ENCODE measurements at regions not wholly inside any gene's neighbourhood (a gene's known extent, or its start where the extent isn't known, plus 50 kb on each side); places are given as distances from the start of the nearest gene placed in this dataset.

DNA sequence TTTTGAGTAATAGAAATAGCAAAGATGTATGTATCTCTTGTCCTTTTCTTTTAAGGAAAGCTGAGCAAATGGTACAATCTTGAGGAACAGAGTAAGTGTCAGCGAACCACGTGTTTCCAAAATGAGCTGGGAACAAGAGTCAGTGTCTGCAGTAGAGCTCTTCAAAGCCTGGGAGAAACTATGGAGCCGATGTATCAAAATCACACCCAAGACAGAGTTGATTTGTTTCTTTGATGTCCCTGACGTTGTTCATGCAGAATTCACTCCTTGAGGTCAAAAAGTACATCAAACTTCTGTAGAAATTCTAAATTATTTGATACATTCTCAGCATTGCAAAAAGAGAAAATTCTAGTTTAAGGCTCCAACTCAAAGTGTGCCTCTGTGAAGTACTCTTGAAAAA lies 216.5 kb downstream of the SKIDA1 start:
- H3K4me3 ChIP-seq (ENCODE audit: insufficient read depth, low read depth, low read length), result no peak overlapping the region
- DNase-seq, result no peak
- no peaks in the 10 kb centered on the region for H3K27me3 ChIP-seq (ENCODE audit: control insufficient read depth, insufficient read depth, low read length)
- H3K36me3 ChIP-seq (replicated peaks; ENCODE audit: control insufficient read depth, insufficient read depth, low read length), result no peaks in the 10 kb centered on the region

DNA sequence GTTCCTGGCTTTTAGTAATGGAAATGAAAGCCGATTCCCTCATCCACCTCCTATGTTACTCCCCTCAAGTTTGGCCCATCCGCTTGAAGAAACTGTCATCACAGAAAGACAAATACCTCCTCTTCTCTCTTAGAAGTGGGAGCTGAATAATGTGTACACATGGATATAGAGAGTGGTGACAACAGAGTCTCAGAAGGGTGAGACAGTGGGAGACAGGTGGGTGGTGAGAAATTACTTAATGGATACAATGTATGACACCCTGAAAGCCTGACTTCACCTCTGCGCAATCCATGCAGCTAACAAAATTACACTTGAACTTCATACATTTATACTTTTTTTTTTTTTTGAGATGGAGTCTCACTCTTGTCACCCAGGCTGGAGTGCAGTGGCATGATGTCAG lies 217.5 kb downstream of the SKIDA1 start:
- no peak for DNase-seq
- Histone ChIP-seq H3K4me3 (ENCODE audit: insufficient read depth, low read depth, low read length) (no peak overlapping the region), H3K27me3 (ENCODE audit: control insufficient read depth, insufficient read depth, low read length) (no peaks in the 10 kb centered on the region), H3K36me3 (replicated peaks; ENCODE audit: control insufficient read depth, insufficient read depth, low read length) (no peaks in the 10 kb centered on the region)

DNA sequence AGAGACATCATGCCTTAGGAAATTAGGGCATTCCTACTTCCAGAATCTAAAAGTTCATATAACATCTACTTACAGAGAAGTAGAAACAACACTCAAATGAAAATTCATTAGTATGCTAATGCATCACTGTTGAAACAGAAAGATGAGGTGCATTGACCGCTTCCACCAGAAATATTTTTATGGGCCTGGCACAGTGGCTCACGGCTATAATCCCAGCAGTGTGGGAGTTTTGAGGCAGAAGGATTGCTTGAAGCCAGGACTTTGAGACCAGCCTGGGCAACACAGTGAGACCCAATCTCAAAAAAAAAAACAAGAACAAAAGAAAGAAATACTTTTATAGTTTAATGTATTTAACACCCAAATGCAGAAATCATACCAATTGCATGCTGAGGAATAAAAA lies 220.9 kb downstream of the SKIDA1 start:
- DNase-seq, result no peak
- H3K4me3 ChIP-seq (ENCODE audit: insufficient read depth, low read depth, low read length), result no peak overlapping the region
- no peaks in the 10 kb centered on the region for H3K36me3 ChIP-seq (replicated peaks; ENCODE audit: control insufficient read depth, insufficient read depth, low read length)
- no peaks in the 10 kb centered on the region for H3K27me3 ChIP-seq (ENCODE audit: control insufficient read depth, insufficient read depth, low read length)

DNA sequence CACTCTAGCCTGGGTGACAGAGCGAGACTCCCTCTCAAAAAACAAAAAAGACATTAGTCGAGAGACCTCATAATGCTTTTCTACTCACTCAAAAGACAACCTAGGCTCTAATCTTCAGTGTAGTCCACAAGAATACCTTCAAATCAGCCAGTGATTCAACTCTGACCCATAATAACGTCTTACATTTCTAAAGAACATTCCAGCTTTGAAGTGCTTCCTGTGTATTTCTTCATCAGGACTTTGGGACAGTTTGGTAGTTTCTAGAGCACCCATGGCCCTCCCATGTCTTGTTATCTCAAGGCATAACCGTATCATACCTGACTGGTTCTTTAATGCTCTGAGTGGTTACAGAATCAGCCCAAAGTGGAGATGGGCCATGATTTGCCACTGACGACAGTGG lies 221.3 kb downstream of the SKIDA1 start:
- Histone ChIP-seq H3K27me3 (ENCODE audit: control insufficient read depth, insufficient read depth, low read length) (no peaks in the 10 kb centered on the region), H3K36me3 (replicated peaks; ENCODE audit: control insufficient read depth, insufficient read depth, low read length) (no peaks in the 10 kb centered on the region), H3K4me3 (ENCODE audit: insufficient read depth, low read depth, low read length) (no peak overlapping the region)
- DNase-seq, result no peak

DNA sequence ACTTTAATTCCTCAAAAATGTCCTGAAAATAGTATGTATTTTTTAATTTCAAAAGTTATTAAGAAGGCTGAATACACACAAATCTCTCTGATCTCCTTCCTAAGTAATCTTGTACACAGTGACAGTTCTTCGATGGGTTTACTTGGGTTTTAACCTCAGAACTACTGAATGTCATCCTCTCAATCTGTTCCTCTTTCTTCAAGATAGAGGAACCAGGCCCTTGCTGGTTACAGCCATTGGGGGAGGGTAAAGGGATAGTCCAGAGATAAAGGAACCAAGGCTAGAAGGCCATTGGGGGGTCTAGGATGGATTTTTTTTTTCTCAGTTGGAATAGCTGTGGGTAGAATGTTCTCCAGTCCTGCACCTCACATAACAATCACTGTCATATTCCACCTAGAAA lies 224.9 kb downstream of the SKIDA1 start:
- DNase-seq, result no peak
- H3K4me3 ChIP-seq (ENCODE audit: insufficient read depth, low read depth, low read length), result no peak overlapping the region
- no peaks in the 10 kb centered on the region for H3K36me3 ChIP-seq (replicated peaks; ENCODE audit: control insufficient read depth, insufficient read depth, low read length)
- H3K27me3 ChIP-seq (ENCODE audit: control insufficient read depth, insufficient read depth, low read length), result no peaks in the 10 kb centered on the region

DNA sequence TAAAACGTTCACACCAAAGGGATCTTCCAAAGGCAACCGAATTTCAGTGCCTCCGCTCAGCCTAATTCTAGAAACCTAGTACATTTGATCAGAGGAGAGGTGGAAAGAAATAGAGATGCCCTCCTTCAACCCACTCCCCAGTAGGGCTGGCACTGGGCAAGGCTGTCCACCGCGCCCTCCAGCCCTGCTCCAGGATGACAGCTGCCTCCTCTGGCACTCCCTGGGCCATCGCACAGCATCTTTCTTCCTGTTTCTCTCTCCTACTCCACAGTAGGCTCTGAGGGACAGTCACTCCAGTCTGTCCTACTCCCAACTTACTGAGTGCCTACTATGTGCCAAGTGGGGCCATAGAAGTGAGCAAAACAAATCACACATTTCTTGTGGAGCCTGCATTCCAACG lies 226.2 kb downstream of the SKIDA1 start:
- DNase-seq, result no peak
- H3K36me3 ChIP-seq (replicated peaks; ENCODE audit: control insufficient read depth, insufficient read depth, low read length), result no peaks in the 10 kb centered on the region
- no peaks in the 10 kb centered on the region for H3K27me3 ChIP-seq (ENCODE audit: control insufficient read depth, insufficient read depth, low read length)
- no peak overlapping the region for H3K4me3 ChIP-seq (ENCODE audit: insufficient read depth, low read depth, low read length)

DNA sequence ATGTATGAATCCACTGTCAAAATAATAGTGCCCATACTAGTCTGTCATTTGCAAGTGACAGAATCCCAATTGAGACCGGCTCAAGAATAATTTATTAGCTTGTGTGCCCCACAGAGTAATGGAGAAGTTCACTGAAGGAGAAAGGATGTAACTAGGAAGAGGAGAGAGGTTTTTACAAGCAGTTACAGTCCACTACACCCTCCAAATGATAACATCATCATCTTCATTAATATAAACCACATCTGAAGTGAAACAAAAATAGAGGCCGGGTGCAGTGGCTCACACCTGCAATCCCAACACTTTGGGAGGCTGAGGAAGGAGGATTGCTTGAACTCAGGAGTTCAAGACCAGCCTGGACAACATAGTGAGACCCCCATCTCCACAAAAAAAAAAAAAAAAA lies 226.8 kb downstream of the SKIDA1 start:
- Histone ChIP-seq H3K27me3 (ENCODE audit: control insufficient read depth, insufficient read depth, low read length) (no peaks in the 10 kb centered on the region), H3K36me3 (replicated peaks; ENCODE audit: control insufficient read depth, insufficient read depth, low read length) (no peaks in the 10 kb centered on the region), H3K4me3 (ENCODE audit: insufficient read depth, low read depth, low read length) (no peak overlapping the region)
- DNase-seq, result no peak

DNA sequence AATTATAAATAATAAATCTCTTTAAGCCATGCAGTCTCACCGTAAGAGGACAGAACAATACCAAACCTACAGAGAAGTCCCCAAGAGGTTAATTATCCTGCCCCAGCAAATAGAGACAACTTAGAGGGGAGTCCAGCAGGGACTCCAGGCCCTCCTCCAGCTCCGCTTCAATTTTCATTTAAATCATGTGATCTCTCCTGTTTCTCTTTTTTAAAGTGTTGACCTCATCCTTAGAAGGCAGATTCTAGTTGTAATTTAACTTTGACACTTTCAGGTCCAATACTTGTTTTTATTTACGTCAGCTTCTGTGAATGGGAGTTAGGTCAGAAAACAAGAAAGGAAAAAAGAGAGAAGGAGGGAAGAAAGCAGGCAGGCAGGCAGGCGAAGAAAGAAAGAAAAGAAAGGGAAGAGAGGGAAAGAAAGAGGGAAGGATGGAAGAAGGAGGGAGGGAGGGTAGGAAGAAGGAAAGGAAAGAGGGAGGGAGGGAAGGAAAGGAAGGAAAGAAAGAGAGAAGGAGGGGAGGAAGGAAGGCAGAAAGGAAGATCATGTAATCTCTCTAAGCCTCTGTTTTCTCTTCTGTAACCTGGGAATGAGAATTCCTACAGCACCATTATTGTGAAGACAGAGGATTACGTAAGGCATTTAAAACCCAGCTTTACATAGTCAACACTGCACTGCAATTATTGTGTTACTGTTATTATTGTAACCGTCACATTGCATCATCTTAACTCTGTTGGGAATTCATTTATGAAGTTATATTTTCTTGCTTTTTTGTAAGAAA lies 227.7 kb downstream of the SKIDA1 start:
- H3K27me3 ChIP-seq (ENCODE audit: control insufficient read depth, insufficient read depth, low read length), result no peaks in the 10 kb centered on the region
- DNase-seq, result peak; percentile 56
- H3K36me3 ChIP-seq (replicated peaks; ENCODE audit: control insufficient read depth, insufficient read depth, low read length), result no peaks in the 10 kb centered on the region
- no peak overlapping the region for H3K4me3 ChIP-seq (ENCODE audit: insufficient read depth, low read depth, low read length)

DNA sequence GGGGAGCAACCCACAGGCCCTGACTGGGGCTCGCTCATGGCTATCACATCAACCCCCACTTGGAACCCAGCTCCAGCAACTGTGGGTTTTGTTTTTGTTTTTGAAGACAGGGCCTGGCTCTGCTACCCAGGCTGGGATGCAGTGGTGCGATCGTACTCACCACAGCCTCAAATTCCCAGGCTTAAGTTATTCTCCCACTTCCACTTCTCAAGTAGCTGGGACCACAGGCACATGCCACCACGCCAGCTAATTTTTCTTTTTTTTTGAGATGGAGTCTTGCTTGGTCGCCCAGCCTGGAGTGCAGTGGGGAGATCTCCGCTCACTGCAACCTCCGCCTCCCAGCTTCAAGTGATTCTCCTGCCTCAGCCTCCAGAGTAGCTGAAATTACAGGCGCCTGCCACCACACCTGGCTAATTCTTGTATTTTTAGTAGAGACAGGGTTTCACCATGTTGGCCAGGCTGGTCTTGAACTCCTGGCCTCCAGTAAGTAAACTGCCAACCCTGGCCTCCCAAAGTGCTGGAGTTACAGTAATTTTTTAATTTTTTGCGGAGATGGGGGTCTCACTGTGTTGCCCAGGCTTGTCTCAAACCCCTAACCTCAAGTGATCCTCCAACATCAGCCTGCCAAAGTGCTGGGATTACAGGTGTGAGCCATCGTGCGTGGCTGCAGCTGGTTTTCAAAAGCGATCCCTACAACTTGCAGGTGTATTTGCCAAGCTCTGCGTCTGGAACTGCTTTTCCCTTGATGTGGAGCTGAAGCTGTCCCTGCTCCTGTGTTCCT lies 228.7 kb downstream of the SKIDA1 start:
- DNase-seq, result no peak
- H3K27me3 ChIP-seq (ENCODE audit: control insufficient read depth, insufficient read depth, low read length), result no peaks in the 10 kb centered on the region
- no peak overlapping the region for H3K4me3 ChIP-seq (ENCODE audit: insufficient read depth, low read depth, low read length)
- no peaks in the 10 kb centered on the region for H3K36me3 ChIP-seq (replicated peaks; ENCODE audit: control insufficient read depth, insufficient read depth, low read length)

DNA sequence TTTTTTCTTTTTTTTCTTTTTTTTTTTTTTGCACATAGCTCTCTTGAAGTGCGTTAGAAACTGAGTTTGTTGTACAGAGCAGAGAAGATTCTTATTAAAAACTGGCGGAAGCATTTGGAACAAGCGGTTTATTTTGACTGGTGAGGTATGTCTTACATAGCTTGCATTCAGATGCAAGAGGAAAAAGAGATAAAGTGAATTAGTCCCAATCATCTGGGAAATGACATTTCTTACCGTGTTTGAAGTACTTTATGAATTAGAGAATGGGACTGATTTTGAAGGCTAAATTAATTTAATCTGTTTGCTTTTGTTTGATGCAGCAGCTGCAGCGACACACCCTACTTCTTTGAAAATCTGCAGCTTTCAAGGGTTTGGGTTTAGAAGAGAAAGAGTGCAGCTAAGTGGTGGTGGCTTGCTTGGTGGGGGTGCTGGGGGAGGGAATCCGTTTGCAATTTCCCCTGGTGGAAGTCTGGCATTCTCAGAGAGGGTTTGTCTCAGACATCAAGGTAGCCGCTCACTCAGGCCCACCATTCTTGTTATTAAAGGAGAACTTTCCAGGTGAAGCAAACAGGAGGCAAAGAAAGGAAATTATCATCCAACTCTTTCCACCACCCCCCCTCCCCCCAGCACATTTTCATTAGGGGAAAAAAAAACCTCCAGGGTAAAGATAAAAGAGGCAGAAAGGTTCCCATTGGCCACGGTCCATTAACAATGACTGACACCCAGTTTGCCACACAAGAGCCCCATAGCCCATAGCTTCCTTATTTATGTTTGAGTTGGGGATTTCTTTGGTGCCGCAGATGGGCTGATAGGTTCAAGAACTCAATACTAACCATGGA lies 231.7 kb downstream of the SKIDA1 start:
- H3K36me3 ChIP-seq (replicated peaks; ENCODE audit: control insufficient read depth, insufficient read depth, low read length), result no peaks in the 10 kb centered on the region; the same call in 1 of the 2 replicates
- peak; percentile 50 for DNase-seq
- H3K27me3 ChIP-seq (ENCODE audit: control insufficient read depth, insufficient read depth, low read length), result no peaks in the 10 kb centered on the region
- H3K4me3 ChIP-seq (ENCODE audit: insufficient read depth, low read depth, low read length), result no peak overlapping the region; the same call in 1 of the 2 replicates

DNA sequence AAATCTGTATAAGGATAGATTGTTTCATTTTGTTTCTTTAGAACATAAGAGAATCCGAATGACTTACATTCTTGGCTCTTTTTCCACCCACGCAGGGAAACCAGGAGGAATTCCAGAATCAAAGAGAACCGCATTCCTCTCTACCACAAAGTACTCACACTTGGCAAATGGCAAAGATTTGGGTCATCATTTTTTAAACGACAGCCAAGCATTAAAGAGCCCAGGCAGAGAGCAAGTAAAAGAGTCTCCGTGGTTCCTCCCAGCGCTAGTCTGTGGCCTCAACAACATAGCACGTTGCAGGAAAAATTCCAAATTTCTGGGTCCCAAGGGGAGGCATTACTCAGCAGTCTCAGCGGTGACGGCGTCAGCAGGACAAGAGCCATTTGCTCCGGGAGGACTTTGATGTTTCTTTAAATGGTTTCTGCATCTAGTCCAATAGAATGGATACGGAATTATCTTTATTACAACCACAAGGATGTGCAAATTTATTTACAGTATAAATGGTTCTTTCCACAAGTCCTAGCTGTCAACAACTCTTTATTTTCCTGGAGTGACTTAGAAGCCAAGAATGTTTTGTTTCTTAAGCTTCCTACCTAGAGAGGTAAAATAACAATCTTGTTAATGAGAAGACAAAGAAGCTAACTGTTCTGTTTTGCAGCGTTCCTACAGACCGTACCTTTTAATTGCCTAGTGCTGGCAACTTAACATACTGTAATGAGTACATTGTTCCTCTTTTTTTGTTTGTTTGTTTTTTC lies 232.5 kb downstream of the SKIDA1 start:
- Histone ChIP-seq H3K36me3 (replicated peaks; ENCODE audit: control insufficient read depth, insufficient read depth, low read length) (no peaks in the 10 kb centered on the region; the same call in 1 of the 2 replicates), H3K27me3 (ENCODE audit: control insufficient read depth, insufficient read depth, low read length) (no peaks in the 10 kb centered on the region), H3K4me3 (ENCODE audit: insufficient read depth, low read depth, low read length) (peak overlapping the region; percentile 36)
- DNase-seq, result peak; percentile 59

DNA sequence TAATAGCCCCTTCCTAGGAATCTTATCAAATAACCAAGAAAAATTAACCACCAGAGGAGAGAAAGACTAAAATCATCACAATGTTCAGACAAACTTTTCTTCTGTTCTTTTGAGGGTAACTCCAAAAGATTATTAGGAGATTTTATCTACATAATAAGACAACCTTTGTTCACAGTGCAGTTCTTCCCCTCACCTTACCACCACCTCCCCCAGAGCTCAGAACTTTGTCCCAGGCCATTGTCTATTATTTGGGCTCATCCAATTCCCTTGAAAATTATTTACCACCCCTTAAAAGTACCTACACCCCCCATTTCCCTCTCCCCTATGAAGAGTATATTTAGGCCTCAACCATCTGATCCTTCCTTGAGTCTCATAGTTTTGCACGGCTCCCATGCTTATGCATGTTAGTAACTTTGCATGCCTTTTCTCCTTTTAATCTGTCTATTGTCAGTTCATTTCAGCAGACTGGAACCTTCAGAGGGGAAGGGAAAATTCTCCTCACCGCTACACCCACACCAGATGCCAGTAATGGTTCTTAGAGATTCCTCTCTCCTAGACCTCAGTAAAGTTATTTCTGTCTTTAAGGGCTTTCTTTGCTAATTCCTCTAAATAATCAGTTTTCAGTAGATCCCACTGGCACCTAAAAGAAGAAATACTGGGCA lies 234.9 kb downstream of the SKIDA1 start:
- no peak for DNase-seq
- Histone ChIP-seq H3K36me3 (replicated peaks; ENCODE audit: control insufficient read depth, insufficient read depth, low read length) (no peaks in the 10 kb centered on the region; the same call in 1 of the 2 replicates), H3K4me3 (ENCODE audit: insufficient read depth, low read depth, low read length) (no peak overlapping the region), H3K27me3 (ENCODE audit: control insufficient read depth, insufficient read depth, low read length) (no peaks in the 10 kb centered on the region)

DNA sequence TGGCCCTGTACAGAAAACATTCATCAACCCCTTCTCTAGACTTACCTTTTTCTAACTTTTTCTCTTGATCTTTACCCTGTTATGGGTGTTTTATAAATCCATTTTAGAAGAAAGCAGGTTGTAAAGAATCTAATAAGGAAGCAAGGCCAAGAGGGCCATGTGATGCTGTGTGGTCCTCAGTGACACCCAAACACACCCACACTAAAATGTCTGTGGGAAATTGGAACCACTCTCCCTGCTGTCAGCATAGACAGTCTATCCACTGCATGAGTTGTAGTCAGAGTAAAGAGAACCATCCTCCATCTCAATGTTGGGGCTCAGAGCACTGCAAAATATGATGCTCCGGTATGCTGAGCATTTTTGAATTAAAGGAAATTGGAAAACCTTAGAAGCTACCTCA lies 235.5 kb downstream of the SKIDA1 start:
- DNase-seq, result no peak
- Histone ChIP-seq H3K36me3 (replicated peaks; ENCODE audit: control insufficient read depth, insufficient read depth, low read length) (no peaks in the 10 kb centered on the region; the same call in 1 of the 2 replicates), H3K27me3 (ENCODE audit: control insufficient read depth, insufficient read depth, low read length) (no peaks in the 10 kb centered on the region), H3K4me3 (ENCODE audit: insufficient read depth, low read depth, low read length) (no peak overlapping the region)

DNA sequence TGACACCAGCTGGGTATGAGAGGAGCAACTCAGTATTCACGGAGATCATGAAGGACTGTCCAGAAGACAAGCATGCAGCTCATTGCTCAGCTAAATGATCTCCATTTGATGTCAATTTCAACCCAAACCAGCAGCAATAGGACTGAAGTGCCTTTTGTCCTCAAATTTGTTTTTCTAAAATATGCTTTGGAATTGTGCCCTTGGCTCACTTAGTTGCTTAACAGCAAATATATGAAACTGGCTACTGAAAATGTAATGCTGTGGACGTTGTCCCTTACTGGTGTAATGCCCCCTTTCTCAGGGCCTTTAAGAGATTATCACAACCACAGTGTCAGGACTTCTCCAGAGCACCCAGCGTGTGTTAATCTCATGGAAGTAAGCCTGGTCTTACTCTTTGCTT lies 236.2 kb downstream of the SKIDA1 start:
- no peak for DNase-seq
- H3K27me3 ChIP-seq (ENCODE audit: control insufficient read depth, insufficient read depth, low read length), result no peaks in the 10 kb centered on the region
- H3K4me3 ChIP-seq (ENCODE audit: insufficient read depth, low read depth, low read length), result no peak overlapping the region
- no peaks in the 10 kb centered on the region; the same call in 1 of the 2 replicates for H3K36me3 ChIP-seq (replicated peaks; ENCODE audit: control insufficient read depth, insufficient read depth, low read length)

All from H7 (cell line).